ENCODE measurements at regions not wholly inside any gene's neighbourhood (a gene's known extent, or its start where the extent isn't known, plus 50 kb on each side); places are given as distances from the start of the nearest gene placed in this dataset.

DNA sequence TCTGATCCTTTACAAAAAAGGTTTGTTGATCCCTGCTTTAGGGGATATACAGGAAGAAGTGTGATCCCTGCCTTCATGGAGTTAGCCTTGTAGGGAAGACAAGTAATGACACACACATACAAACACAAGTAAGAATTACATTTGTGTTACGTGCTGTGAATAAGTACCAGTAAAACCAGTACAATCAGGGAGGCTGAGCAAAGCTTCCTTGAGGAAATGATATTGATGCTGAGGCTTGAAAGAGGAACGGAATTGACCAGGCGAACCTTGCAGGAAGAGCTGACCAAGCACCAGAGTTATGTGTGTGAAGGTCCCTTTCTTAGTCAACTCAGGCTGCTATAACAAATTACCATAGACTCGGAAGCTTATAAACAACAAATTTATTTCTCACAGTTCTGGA lies 83.6 kb upstream of the CACUL1 start:
- TF ChIP-seq, protein P1, sequence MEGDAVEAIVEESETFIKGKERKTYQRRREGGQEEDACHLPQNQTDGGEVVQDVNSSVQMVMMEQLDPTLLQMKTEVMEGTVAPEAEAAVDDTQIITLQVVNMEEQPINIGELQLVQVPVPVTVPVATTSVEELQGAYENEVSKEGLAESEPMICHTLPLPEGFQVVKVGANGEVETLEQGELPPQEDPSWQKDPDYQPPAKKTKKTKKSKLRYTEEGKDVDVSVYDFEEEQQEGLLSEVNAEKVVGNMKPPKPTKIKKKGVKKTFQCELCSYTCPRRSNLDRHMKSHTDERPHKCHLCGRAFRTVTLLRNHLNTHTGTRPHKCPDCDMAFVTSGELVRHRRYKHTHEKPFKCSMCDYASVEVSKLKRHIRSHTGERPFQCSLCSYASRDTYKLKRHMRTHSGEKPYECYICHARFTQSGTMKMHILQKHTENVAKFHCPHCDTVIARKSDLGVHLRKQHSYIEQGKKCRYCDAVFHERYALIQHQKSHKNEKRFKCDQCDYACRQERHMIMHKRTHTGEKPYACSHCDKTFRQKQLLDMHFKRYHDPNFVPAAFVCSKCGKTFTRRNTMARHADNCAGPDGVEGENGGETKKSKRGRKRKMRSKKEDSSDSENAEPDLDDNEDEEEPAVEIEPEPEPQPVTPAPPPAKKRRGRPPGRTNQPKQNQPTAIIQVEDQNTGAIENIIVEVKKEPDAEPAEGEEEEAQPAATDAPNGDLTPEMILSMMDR (optimal IDR thresholded peaks at IDR 0.05 in 1 of 3, IDR thresholded peaks at IDR 0.05 in 1 of 3, conservative IDR thresholded peaks at IDR 0.05 in 1 of 3; ENCODE audit: extremely low read depth in 1 of 3, insufficient read depth in 2 of 3, low read length in 3 of 3), result no peak
- TF ChIP-seq EZH2 (IDR thresholded peaks at IDR 0.05; ENCODE audit: low read length), result no peak
- Histone ChIP-seq H3K9me1 (ENCODE audit: control insufficient read depth, extremely low read depth, insufficient read depth, low read length) (peaks cover 2% of the 10 kb centered on the region), H3K79me2 (ENCODE audit: control insufficient read depth, insufficient read depth, low read length) (no peaks in the 10 kb centered on the region), H4K20me1 (ENCODE audit: control insufficient read depth, extremely low read depth, insufficient read depth, low read length) (no peaks in the 10 kb centered on the region), H3K4me1 (ENCODE audit: control insufficient read depth, extremely low read depth, insufficient read depth, low read length) (peaks cover 38% of the 10 kb centered on the region), H3K36me3 (ENCODE audit: control insufficient read depth in 2 of 2, extremely low read depth in 1 of 2, insufficient read depth in 2 of 2, low read length in 2 of 2) (no peaks in the 10 kb centered on the region), H3K9ac (ENCODE audit: control insufficient read depth, extremely low read depth, insufficient read depth, low read length) (no peak overlapping the region), H3K27me3 (ENCODE audit: control insufficient read depth, extremely low read depth, insufficient read depth, low read length) (no peaks in the 10 kb centered on the region), H3K4me2 (ENCODE audit: control insufficient read depth, extremely low read depth, insufficient read depth, low read depth, low read length) (no peak overlapping the region), H3K4me3 (ENCODE audit: control insufficient read depth in 2 of 3, extremely low read depth in 1 of 3, insufficient read depth in 2 of 3, low read depth in 1 of 3, low read length in 3 of 3) (no peak overlapping the region), H2AFZ (ENCODE audit: control insufficient read depth, low read length) (no peak overlapping the region), H3K9me3 (ENCODE audit: control insufficient read depth, low read depth, low read length) (no peaks in the 10 kb centered on the region), H3K27ac (ENCODE audit: control insufficient read depth, insufficient read depth, low read length) (no peak overlapping the region)
- DNase-seq (ENCODE audit: low read depth, low spot score) (no peak), FAIRE-seq (peak; percentile 51)
- dilution Hi-C loops (cut with MboI; ENCODE audit: extremely low pct_ligation_motif_present, low sequenced_read_pairs), result no loop called here

DNA sequence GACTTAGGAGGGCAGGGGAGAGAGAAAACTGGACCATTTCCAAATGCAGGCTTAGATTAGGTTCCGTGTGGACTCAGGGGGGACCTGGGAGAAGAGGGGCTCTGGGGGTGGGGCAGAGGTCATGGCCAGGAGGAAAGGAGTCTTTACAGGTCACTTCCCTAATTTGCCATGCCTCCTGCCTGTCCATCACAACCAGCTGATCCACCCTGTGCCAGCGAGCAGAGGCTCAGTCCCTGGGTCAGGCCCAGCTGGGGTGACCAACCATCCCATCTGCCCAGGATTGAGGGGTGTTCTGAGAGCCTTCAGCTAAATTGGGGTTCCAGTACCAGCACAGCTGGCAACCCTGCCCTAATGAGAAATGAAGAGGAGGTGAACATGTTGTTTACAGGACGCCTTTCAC lies 84.6 kb upstream of the CACUL1 start:
- H2AFZ ChIP-seq (ENCODE audit: control insufficient read depth, low read length), result no peak overlapping the region
- dilution Hi-C loops (cut with MboI; ENCODE audit: extremely low pct_ligation_motif_present, low sequenced_read_pairs), result no loop called here
- peaks cover 44% of the 10 kb centered on the region for H3K4me1 ChIP-seq (ENCODE audit: control insufficient read depth, extremely low read depth, insufficient read depth, low read length)
- H3K9ac ChIP-seq (ENCODE audit: control insufficient read depth, extremely low read depth, insufficient read depth, low read length), result peak overlapping the region; percentile 18
- H3K27me3 ChIP-seq (ENCODE audit: control insufficient read depth, extremely low read depth, insufficient read depth, low read length), result no peaks in the 10 kb centered on the region
- no peak for TF ChIP-seq EZH2 (IDR thresholded peaks at IDR 0.05; ENCODE audit: low read length)
- TF ChIP-seq, protein P1 (optimal IDR thresholded peaks at IDR 0.05 in 1 of 3, IDR thresholded peaks at IDR 0.05 in 1 of 3, conservative IDR thresholded peaks at IDR 0.05 in 1 of 3; ENCODE audit: extremely low read depth in 1 of 3, insufficient read depth in 2 of 3, low read length in 3 of 3), result no peak
- no peaks in the 10 kb centered on the region for H4K20me1 ChIP-seq (ENCODE audit: control insufficient read depth, extremely low read depth, insufficient read depth, low read length)
- H3K27ac ChIP-seq (ENCODE audit: control insufficient read depth, insufficient read depth, low read length), result peak overlapping the region; percentile 87
- peak overlapping the region; percentile 79 for H3K4me2 ChIP-seq (ENCODE audit: control insufficient read depth, extremely low read depth, insufficient read depth, low read depth, low read length)
- DNase-seq (ENCODE audit: low read depth, low spot score) (no peak), FAIRE-seq (peak; percentile 29)
- H3K9me1 ChIP-seq (ENCODE audit: control insufficient read depth, extremely low read depth, insufficient read depth, low read length), result peaks cover 2% of the 10 kb centered on the region
- H3K4me3 ChIP-seq (ENCODE audit: control insufficient read depth in 2 of 3, extremely low read depth in 1 of 3, insufficient read depth in 2 of 3, low read depth in 1 of 3, low read length in 3 of 3), result peak overlapping the region in 2 of 3 experiments; percentile 41 to 56
- no peaks in the 10 kb centered on the region for H3K79me2 ChIP-seq (ENCODE audit: control insufficient read depth, insufficient read depth, low read length)
- no peaks in the 10 kb centered on the region for H3K36me3 ChIP-seq (ENCODE audit: control insufficient read depth in 2 of 2, extremely low read depth in 1 of 2, insufficient read depth in 2 of 2, low read length in 2 of 2)
- H3K9me3 ChIP-seq (ENCODE audit: control insufficient read depth, low read depth, low read length), result no peaks in the 10 kb centered on the region

Data from keratinocyte (primary cell).